ENCODE measurements at regions not wholly inside any gene's neighbourhood (a gene's known extent, or its start where the extent isn't known, plus 50 kb on each side); places are given as distances from the start of the nearest gene placed in this dataset.

- TF ChIP-seq, protein P1, sequence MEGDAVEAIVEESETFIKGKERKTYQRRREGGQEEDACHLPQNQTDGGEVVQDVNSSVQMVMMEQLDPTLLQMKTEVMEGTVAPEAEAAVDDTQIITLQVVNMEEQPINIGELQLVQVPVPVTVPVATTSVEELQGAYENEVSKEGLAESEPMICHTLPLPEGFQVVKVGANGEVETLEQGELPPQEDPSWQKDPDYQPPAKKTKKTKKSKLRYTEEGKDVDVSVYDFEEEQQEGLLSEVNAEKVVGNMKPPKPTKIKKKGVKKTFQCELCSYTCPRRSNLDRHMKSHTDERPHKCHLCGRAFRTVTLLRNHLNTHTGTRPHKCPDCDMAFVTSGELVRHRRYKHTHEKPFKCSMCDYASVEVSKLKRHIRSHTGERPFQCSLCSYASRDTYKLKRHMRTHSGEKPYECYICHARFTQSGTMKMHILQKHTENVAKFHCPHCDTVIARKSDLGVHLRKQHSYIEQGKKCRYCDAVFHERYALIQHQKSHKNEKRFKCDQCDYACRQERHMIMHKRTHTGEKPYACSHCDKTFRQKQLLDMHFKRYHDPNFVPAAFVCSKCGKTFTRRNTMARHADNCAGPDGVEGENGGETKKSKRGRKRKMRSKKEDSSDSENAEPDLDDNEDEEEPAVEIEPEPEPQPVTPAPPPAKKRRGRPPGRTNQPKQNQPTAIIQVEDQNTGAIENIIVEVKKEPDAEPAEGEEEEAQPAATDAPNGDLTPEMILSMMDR (IDR thresholded peaks at IDR 0.05) = no peak
- TF ChIP-seq EZH2 (IDR thresholded peaks at IDR 0.05; ENCODE audit: borderline replicate concordance, insufficient read depth, low read depth, low read length, poor library complexity, severe bottlenecking) = no peak
Observed at GRCh38 chr10:33632432-33632831, 298.0 kb upstream of the NRP1 start.

Data from B cell (primary cell).